Neuronal stem cell (in vitro differentiated cells): ENCODE measurements at regions not wholly inside any gene's neighbourhood (a gene's known extent, or its start where the extent isn't known, plus 50 kb on each side); places are given as distances from the start of the nearest gene placed in this dataset.

Experiments used
- DNase-seq: peaks from one replicate; pipeline ENCODE4 v3.0.0-alpha.2; 2013; ENCODE audit warnings: low spot score
- H2AFZ ChIP-seq: one replicate; pipeline ENCODE4 v1.6.1; 2013; ENCODE audit warnings: mild to moderate bottlenecking, low read length, inconsistent platforms
- H2AK5ac ChIP-seq: 2 replicates; pipeline ENCODE4 v1.6.1; 2013; ENCODE audit warnings: low read depth, mild to moderate bottlenecking, inconsistent platforms, low read length, moderate library complexity, mixed read lengths
- H2BK120ac ChIP-seq: 2 replicates; pipeline ENCODE4 v1.6.1; 2013; ENCODE audit warnings: low read depth, mild to moderate bottlenecking, inconsistent platforms, low read length, moderate library complexity, mixed read lengths
- H2BK12ac ChIP-seq: one replicate; pipeline ENCODE4 v1.6.1; 2013; ENCODE audit warnings: low read length, inconsistent platforms
- H2BK15ac ChIP-seq: 2 replicates; pipeline ENCODE4 v1.6.1; 2013; ENCODE audit warnings: mild to moderate bottlenecking, low read length, inconsistent platforms, mixed read lengths
- H2BK5ac ChIP-seq: one replicate; pipeline ENCODE4 v1.6.1; 2013; ENCODE audit warnings: inconsistent platforms, mild to moderate bottlenecking, low read length, moderate library complexity
- H3K14ac ChIP-seq: one replicate; pipeline ENCODE4 v1.6.1; 2013; ENCODE audit warnings: low read length, inconsistent platforms
- H3K18ac ChIP-seq: 2 replicates; pipeline ENCODE4 v1.6.1; 2013; ENCODE audit warnings: low read length, inconsistent platforms
- H3K23ac ChIP-seq: 2 replicates; pipeline ENCODE4 v1.6.1; 2013; ENCODE audit warnings: low read depth, mild to moderate bottlenecking, mixed read lengths, low read length, inconsistent platforms; ENCODE audit not compliant: poor library complexity
- H3K27ac ChIP-seq: replicated peaks from 3 replicates; pipeline ENCODE4 v1.5.1; 2013; ENCODE audit warnings: low read length, inconsistent platforms
- H3K27me3 ChIP-seq, 3 experiments: 2 replicates each; pipeline ENCODE4 v1.6.1; 2013; ENCODE audit warnings: low read length in 3 of 3, mild to moderate bottlenecking in 2 of 3, inconsistent platforms in 1 of 3, low read depth in 1 of 3, mixed read lengths in 1 of 3, moderate library complexity in 1 of 3; ENCODE audit not compliant: control insufficient read depth in 3 of 3, insufficient read depth in 3 of 3
- H3K36me3 ChIP-seq, 2 donors: replicated peaks in 1 of 2; 2 replicates each; pipeline ENCODE4 v1.6.1; 2013; ENCODE audit warnings: low read length in 2 of 2; ENCODE audit not compliant: control insufficient read depth in 2 of 2, insufficient read depth in 2 of 2
- H3K4ac ChIP-seq: 2 replicates; pipeline ENCODE4 v1.6.1; 2013; ENCODE audit warnings: inconsistent platforms, mild to moderate bottlenecking, low read length, moderate library complexity
- H3K4me1 ChIP-seq, 2 donors: 1 replicate in 1 of 2; 2 replicates in 1 of 2; pipeline ENCODE4 v1.6.1; 2013; ENCODE audit warnings: low read length in 2 of 2, low read depth in 1 of 2; ENCODE audit not compliant: control insufficient read depth in 2 of 2, insufficient read depth in 1 of 2
- H3K4me2 ChIP-seq: one replicate; pipeline ENCODE4 v1.6.1; 2013; ENCODE audit warnings: mild to moderate bottlenecking, low read length, inconsistent platforms; ENCODE audit not compliant: insufficient read depth, poor library complexity, severe bottlenecking
- H3K4me3 ChIP-seq, 2 donors: 2 replicates each; pipeline ENCODE4 v1.5.1; 2013; ENCODE audit warnings: low read length in 2 of 2, mild to moderate bottlenecking in 2 of 2, inconsistent platforms in 1 of 2, moderate library complexity in 1 of 2
- H3K79me1 ChIP-seq: one replicate; pipeline ENCODE4 v1.6.1; 2013; ENCODE audit warnings: low read depth, mild to moderate bottlenecking, inconsistent platforms, low read length, moderate library complexity
- H3K9ac ChIP-seq: one replicate; pipeline ENCODE4 v1.6.1; 2013; ENCODE audit warnings: mild to moderate bottlenecking, low read depth, low read length, inconsistent platforms; ENCODE audit not compliant: poor library complexity
- H3K9me3 ChIP-seq, 2 donors: replicated peaks in 1 of 2; 2 replicates each; pipeline versions ENCODE3 to v1.6.1; 2013; ENCODE audit warnings: low read length in 2 of 2, mild to moderate bottlenecking in 2 of 2, inconsistent platforms in 1 of 2, low read depth in 1 of 2, mixed read lengths in 1 of 2, moderate library complexity in 1 of 2; ENCODE audit not compliant: control insufficient read depth in 2 of 2, insufficient read depth in 1 of 2
- H4K8ac ChIP-seq: one replicate; pipeline ENCODE4 v1.6.1; 2013; ENCODE audit warnings: low read depth, mild to moderate bottlenecking, inconsistent platforms, low read length, moderate library complexity
- H4K91ac ChIP-seq: one replicate; pipeline ENCODE4 v1.6.1; 2013; ENCODE audit warnings: low read length, low read depth, mild to moderate bottlenecking, inconsistent platforms; ENCODE audit not compliant: poor library complexity
- WGBS, 2 donors: extraction: QIAGEN DNeasy Blood & Tissue Kit; methylation state at CpG; one replicate each; pipeline ENCODE4 v1.1.7; 2013; ENCODE audit warnings: missing lambda C conversion rate in 2 of 2, mixed read lengths in 1 of 2; ENCODE audit not compliant: insufficient read length in 2 of 2, insufficient replicate concordance in 1 of 2; ENCODE audit errors: extremely low coverage in 2 of 2; 5-methylcytosine and 5-hydroxymethylcytosine counted together

DNA sequence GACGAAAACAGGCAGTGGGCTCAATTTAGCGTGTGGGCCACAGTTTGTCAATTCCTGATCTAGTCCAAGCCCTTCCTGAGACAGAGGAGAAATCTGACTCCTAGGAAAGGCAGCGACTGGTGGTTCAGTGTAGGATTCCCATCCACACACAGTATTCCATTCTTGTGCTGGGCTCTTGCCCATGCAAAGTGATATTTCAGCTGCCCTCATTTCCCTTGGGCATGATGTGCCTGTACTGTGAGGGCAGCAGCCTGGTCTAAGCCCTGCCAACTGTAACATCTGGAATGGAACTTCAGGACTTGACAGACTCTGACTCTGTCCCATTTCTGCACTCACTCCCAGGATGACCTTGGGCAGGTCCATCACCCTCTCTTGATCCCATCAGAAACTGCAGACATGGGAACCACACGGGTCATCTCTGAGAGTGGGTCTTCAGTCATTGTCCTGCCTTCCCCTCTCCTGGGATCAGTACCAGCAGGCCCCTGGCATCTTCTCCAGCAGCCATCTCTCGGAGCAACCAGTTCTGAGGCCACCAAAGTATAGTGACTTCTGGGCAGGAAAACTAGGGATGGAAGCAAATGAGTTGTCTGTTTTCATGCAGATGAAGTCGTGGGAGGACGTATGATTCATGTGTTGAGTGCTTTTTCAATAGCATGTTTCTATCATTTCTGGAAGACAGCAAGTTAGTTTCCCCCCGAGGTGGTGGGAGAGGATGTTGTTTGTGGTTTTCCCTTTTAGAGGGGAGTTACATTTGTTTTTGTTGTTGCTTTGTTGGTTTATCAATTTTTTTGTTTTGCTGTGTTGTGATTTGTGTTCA is 54.2 kb upstream of the BCL2L14 start:
- Histone ChIP-seq H3K23ac (no peak overlapping the region), H3K36me3 (no peaks in the 10 kb centered on the region), H2BK12ac (no peak overlapping the region), H3K4me2 (no peak overlapping the region), H3K27me3 (peaks cover 0 to 3% (median 0%) of the 10 kb centered on the region in 3 experiments), H3K79me1 (no peaks in the 10 kb centered on the region), H4K8ac (no peak overlapping the region), H2AK5ac (peak overlapping the region; percentile 12), H3K9me3 (no peaks in the 10 kb centered on the region), H2BK15ac (no peak overlapping the region), H3K4ac (no peak overlapping the region), H4K91ac (no peak overlapping the region), H2BK5ac (no peak overlapping the region), H2AFZ (no peak overlapping the region), H3K18ac (no peak overlapping the region), H3K27ac (no peak overlapping the region), H3K4me3 (no peak overlapping the region), H3K4me1 (peaks cover 0 to 2% of the 10 kb centered on the region in 2 donors), H3K14ac (no peak overlapping the region), H2BK120ac (no peak overlapping the region), H3K9ac (no peak overlapping the region)
- no peak for DNase-seq
- no CpG with 5 or more reads among the region's 8 CpGs for WGBS, 2 donors

- DNase-seq, result no peak
- H4K91ac ChIP-seq, result no peak overlapping the region
- H3K9ac ChIP-seq, result no peak overlapping the region
- H3K9me3 ChIP-seq, result no peaks in the 10 kb centered on the region
- no CpG with 5 or more reads among the region's 3 CpGs for WGBS, 2 donors
- H3K79me1 ChIP-seq, result no peaks in the 10 kb centered on the region
- no peak overlapping the region for H2BK15ac ChIP-seq
- no peak overlapping the region for H2AK5ac ChIP-seq
- H3K27ac ChIP-seq, result no peak overlapping the region
- no peak overlapping the region for H3K4me3 ChIP-seq
- H3K14ac ChIP-seq, result no peak overlapping the region
- no peak overlapping the region for H2AFZ ChIP-seq
- no peak overlapping the region for H3K4ac ChIP-seq
- H2BK12ac ChIP-seq, result no peak overlapping the region
- H3K18ac ChIP-seq, result no peak overlapping the region
- H2BK120ac ChIP-seq, result no peak overlapping the region
- no peaks in the 10 kb centered on the region for H3K4me1 ChIP-seq
- H4K8ac ChIP-seq, result no peak overlapping the region
- H3K23ac ChIP-seq, result no peak overlapping the region
- no peak overlapping the region for H2BK5ac ChIP-seq
- no peak overlapping the region for H3K4me2 ChIP-seq
- peaks cover 0 to 3% (median 0%) of the 10 kb centered on the region in 3 experiments for H3K27me3 ChIP-seq
- H3K36me3 ChIP-seq, result no peaks in the 10 kb centered on the region
Measured at GRCh38 chr12:12017135-12017581, 53.6 kb upstream of the BCL2L14 start.

GRCh38 chr12:12017798-12018197 is 52.9 kb upstream of the BCL2L14 start:
- DNase-seq, result peak; percentile 18
- no peak overlapping the region for H3K18ac ChIP-seq
- H2BK5ac ChIP-seq, result no peak overlapping the region
- H3K79me1 ChIP-seq, result no peaks in the 10 kb centered on the region
- no peak overlapping the region for H3K14ac ChIP-seq
- no peak overlapping the region for H3K9ac ChIP-seq
- H3K27ac ChIP-seq, result no peak overlapping the region
- H4K8ac ChIP-seq, result no peak overlapping the region
- no peak overlapping the region for H4K91ac ChIP-seq
- no peak overlapping the region for H2AFZ ChIP-seq
- H2BK12ac ChIP-seq, result no peak overlapping the region
- H3K4me2 ChIP-seq, result no peak overlapping the region
- no peak overlapping the region for H2BK120ac ChIP-seq
- H2BK15ac ChIP-seq, result no peak overlapping the region
- no peaks in the 10 kb centered on the region for H3K4me1 ChIP-seq
- no peak overlapping the region for H3K4ac ChIP-seq
- H3K4me3 ChIP-seq, result no peak overlapping the region
- WGBS, 2 donors, result no CpG with 5 or more reads among the region's 4 CpGs
- H3K36me3 ChIP-seq, result no peaks in the 10 kb centered on the region
- no peaks in the 10 kb centered on the region for H3K9me3 ChIP-seq
- H3K27me3 ChIP-seq, result peaks cover 0 to 3% (median 0%) of the 10 kb centered on the region in 3 experiments
- no peak overlapping the region for H2AK5ac ChIP-seq
- no peak overlapping the region for H3K23ac ChIP-seq

GRCh38 chr12:12018454-12018853 is 52.3 kb upstream of the BCL2L14 start:
- Histone ChIP-seq H3K9me3 (no peaks in the 10 kb centered on the region), H2BK12ac (no peak overlapping the region), H4K91ac (no peak overlapping the region), H2AK5ac (no peak overlapping the region), H3K23ac (no peak overlapping the region), H2BK5ac (no peak overlapping the region), H4K8ac (no peak overlapping the region), H3K27ac (no peak overlapping the region), H3K9ac (peak overlapping the region; percentile 26), H3K4me2 (no peak overlapping the region), H3K4ac (no peak overlapping the region), H2BK120ac (no peak overlapping the region), H3K14ac (no peak overlapping the region), H3K27me3 (peaks cover 0 to 3% (median 0%) of the 10 kb centered on the region in 3 experiments), H3K18ac (no peak overlapping the region), H3K4me3 (no peak overlapping the region), H3K36me3 (no peaks in the 10 kb centered on the region), H3K4me1 (no peaks in the 10 kb centered on the region), H3K79me1 (no peaks in the 10 kb centered on the region), H2BK15ac (no peak overlapping the region), H2AFZ (no peak overlapping the region)
- no peak for DNase-seq
- WGBS, 2 donors, result no CpG with 5 or more reads among the region's 8 CpGs
